Vagina (tissue), 2 donors: ENCODE measurements at regions not wholly inside any gene's neighbourhood (a gene's known extent, or its start where the extent isn't known, plus 50 kb on each side); places are given as distances from the start of the nearest gene placed in this dataset.

Experiments used
- DNase-seq, 2 donors: peaks; one replicate each; pipeline ENCODE4 v3.0.0-alpha.2; 2017; ENCODE audit errors: extremely low spot score in 2 of 2
- H3K27ac ChIP-seq: fragments of 200-600 bp; sonication (generic); one replicate; pipeline ENCODE4 v1.5.1; 2019
- H3K27me3 ChIP-seq: fragments of 200-600 bp; sonication (generic); one replicate; pipeline ENCODE4 v1.5.1; 2019
- H3K36me3 ChIP-seq, 2 donors: fragments of 200-600 bp; sonication (generic); one replicate each; pipeline ENCODE4 v1.5.1; 2017 to 2019
- H3K4me1 ChIP-seq: fragments of 200-600 bp; sonication (generic); one replicate; pipeline ENCODE4 v1.5.1; 2019
- H3K4me3 ChIP-seq, 2 donors: fragments of 200-600 bp; sonication (generic); 1 replicate in 1 of 2; 2 replicates in 1 of 2; pipeline ENCODE4 v1.5.1; 2016 to 2019
- H3K9me3 ChIP-seq: fragments of 200-600 bp; sonication (generic); one replicate; pipeline ENCODE4 v1.5.1; 2019
- CTCF ChIP-seq, 3 experiments: fragments of 450-650 bp in 2 of 3; fragments of 200-600 bp in 1 of 3; sonication (generic) in 1 of 3; IDR thresholded peaks; one replicate each; pipeline ENCODE4 v1.5.1; 2017 to 2019; ENCODE audit warnings: antibody characterized with exemption in 3 of 3, mild to moderate bottlenecking in 2 of 3, moderate library complexity in 2 of 3
- POLR2A ChIP-seq, 2 donors: fragments of 450-650 bp; IDR thresholded peaks; one replicate each; pipeline ENCODE4 v1.6.1; 2017; ENCODE audit warnings: antibody characterized with exemption in 2 of 2, mild to moderate bottlenecking in 2 of 2, moderate library complexity in 2 of 2
- POLR2AphosphoS5 ChIP-seq, 2 donors: sonication (generic); formaldehyde crosslinking; IDR thresholded peaks; one replicate each; pipeline ENCODE4 v1.9.0; 2017; ENCODE audit warnings: antibody characterized with exemption in 2 of 2, mild to moderate bottlenecking in 2 of 2, low read depth in 1 of 2; ENCODE audit not compliant: insufficient read depth in 1 of 2
- intact Hi-C: fragments of 100-400 bp; cut with DNase I; formaldehyde crosslinking; loops from one replicate; pipeline ENCODE4 v1.15.1; 2023

GRCh38 chr12:114580306-114580705 is 103.7 kb downstream of the TBX3 start:
- intact Hi-C loops = loop anchor here (10.0 kb wide), 1 partner anchor 1426 kb away; no protein-coding TSS in a partner anchor
- Histone ChIP-seq H3K27ac (no peak overlapping the region), H3K4me1 (no peaks in the 10 kb centered on the region), H3K9me3 (no peaks in the 10 kb centered on the region), H3K27me3 (no peaks in the 10 kb centered on the region), H3K4me3 (no peak overlapping the region), H3K36me3 (no peaks in the 10 kb centered on the region)
- no peak for TF ChIP-seq POLR2AphosphoS5 (IDR thresholded peaks at IDR 0.05; ENCODE audit: insufficient read depth in 1 of 2, low read depth in 1 of 2)
- TF ChIP-seq CTCF (IDR thresholded peaks at IDR 0.05) = no peak
- no peak for TF ChIP-seq POLR2A (IDR thresholded peaks at IDR 0.05)
- no peak for DNase-seq

GRCh38 chr12:114579389-114579788 is 104.6 kb downstream of the TBX3 start:
- intact Hi-C loops = no loop called here
- H3K9me3 ChIP-seq = no peaks in the 10 kb centered on the region
- no peak overlapping the region for H3K4me3 ChIP-seq
- no peaks in the 10 kb centered on the region for H3K27me3 ChIP-seq
- TF ChIP-seq POLR2A (IDR thresholded peaks at IDR 0.05) (no peak), POLR2AphosphoS5 (IDR thresholded peaks at IDR 0.05; ENCODE audit: insufficient read depth in 1 of 2, low read depth in 1 of 2) (no peak), CTCF (IDR thresholded peaks at IDR 0.05) (no peak)
- H3K4me1 ChIP-seq = no peaks in the 10 kb centered on the region
- H3K27ac ChIP-seq = no peak overlapping the region
- H3K36me3 ChIP-seq = no peaks in the 10 kb centered on the region
- DNase-seq = no peak

- Histone ChIP-seq H3K4me3 (no peak overlapping the region), H3K9me3 (no peaks in the 10 kb centered on the region), H3K36me3 (no peaks in the 10 kb centered on the region), H3K27ac (no peak overlapping the region), H3K27me3 (no peaks in the 10 kb centered on the region), H3K4me1 (no peaks in the 10 kb centered on the region)
- TF ChIP-seq POLR2A (IDR thresholded peaks at IDR 0.05) (no peak), POLR2AphosphoS5 (IDR thresholded peaks at IDR 0.05; ENCODE audit: insufficient read depth in 1 of 2, low read depth in 1 of 2) (no peak), CTCF (IDR thresholded peaks at IDR 0.05) (no peak)
- intact Hi-C loops = no loop called here
- no peak for DNase-seq
These were observed 121.3 kb downstream of the TBX3 start for GRCh38 chr12:114562654-114563053.

GRCh38 chr12:114555451-114555850 is 128.5 kb downstream of the TBX3 start:
- no peaks in the 10 kb centered on the region for H3K4me1 ChIP-seq
- H3K9me3 ChIP-seq = no peaks in the 10 kb centered on the region
- DNase-seq = no peak
- no peak overlapping the region for H3K27ac ChIP-seq
- no peaks in the 10 kb centered on the region for H3K36me3 ChIP-seq
- TF ChIP-seq CTCF (IDR thresholded peaks at IDR 0.05) = no peak
- no peak for TF ChIP-seq POLR2AphosphoS5 (IDR thresholded peaks at IDR 0.05; ENCODE audit: insufficient read depth in 1 of 2, low read depth in 1 of 2)
- no peak for TF ChIP-seq POLR2A (IDR thresholded peaks at IDR 0.05)
- intact Hi-C loops = no loop called here
- H3K27me3 ChIP-seq = no peaks in the 10 kb centered on the region
- no peak overlapping the region for H3K4me3 ChIP-seq

GRCh38 chr12:114547636-114548035 is 136.3 kb downstream of the TBX3 start:
- TF ChIP-seq CTCF (IDR thresholded peaks at IDR 0.05) (no peak), POLR2A (IDR thresholded peaks at IDR 0.05) (no peak)
- Histone ChIP-seq H3K4me1 (no peaks in the 10 kb centered on the region), H3K27me3 (no peaks in the 10 kb centered on the region), H3K36me3 (no peaks in the 10 kb centered on the region), H3K4me3 (no peak overlapping the region), H3K9me3 (no peaks in the 10 kb centered on the region), H3K27ac (no peak overlapping the region)
- no peak for DNase-seq
- intact Hi-C loops = no loop called here
